Adrenal gland (tissue), 9 donors: ENCODE measurements at regions not wholly inside any gene's neighbourhood (a gene's known extent, or its start where the extent isn't known, plus 50 kb on each side); places are given as distances from the start of the nearest gene placed in this dataset.

Experiments used
- DNase-seq, 7 donors: peaks; one replicate each; pipeline ENCODE4 v3.0.0-alpha.2; 2019 to 2020
- H3K27ac ChIP-seq, 5 donors: fragments of 200-600 bp; sonication (generic) in 4 of 5; 1 replicate in 3 of 5; 2 replicates in 2 of 5; pipeline versions ENCODE4 v1.5.1 to v1.8.0; 2016 to 2020; ENCODE audit warnings: mild to moderate bottlenecking in 1 of 5
- H3K27me3 ChIP-seq: fragments of 200-600 bp; 2 replicates; pipeline ENCODE4 v1.8.0; 2021
- H3K36me3 ChIP-seq, 2 donors: fragments of 200-600 bp; replicated peaks in 1 of 2; 1 replicate in 1 of 2; 2 replicates in 1 of 2; pipeline versions ENCODE4 v1.5.1 to v1.8.0; 2018 to 2022
- H3K4me1 ChIP-seq, 2 donors: fragments of 200-600 bp; replicated peaks in 1 of 2; 1 replicate in 1 of 2; 2 replicates in 1 of 2; pipeline versions ENCODE4 v1.5.1 to v1.8.0; 2018 to 2021
- H3K4me3 ChIP-seq, 4 donors: fragments of 200-600 bp; sonication (generic) in 3 of 4; one replicate each; pipeline ENCODE4 v1.5.1; 2016 to 2018
- H3K9me3 ChIP-seq, 3 donors: fragments of 200-600 bp; sonication (generic) in 1 of 3; replicated peaks in 1 of 3; 1 replicate in 2 of 3; 2 replicates in 1 of 3; pipeline versions ENCODE4 v1.5.1 to v1.8.0; 2016 to 2021
- POLR2A ChIP-seq, 2 donors: fragments of 450-650 bp; IDR thresholded peaks; one replicate each; pipeline ENCODE4 v1.6.1; 2017; ENCODE audit warnings: antibody characterized with exemption in 2 of 2, mild to moderate bottlenecking in 2 of 2, moderate library complexity in 1 of 2
- WGBS, 4 donors: extraction: QIAGEN DNeasy Blood & Tissue Kit in 2 of 4; methylation state at CpG; one replicate each; pipeline versions ENCODE4 v1.1.5 to v1.1.7; 2013 to 2017; 5-methylcytosine and 5-hydroxymethylcytosine counted together
- intact Hi-C, 2 donors: fragments of 100-400 bp; cut with DNase I; formaldehyde crosslinking; loops; one replicate each; pipeline versions ENCODE4 v1.14.1 to v1.15.0; 2022 to 2023
- TF ChIP-seq, protein P1 (sequence below), 6 experiments: fragments of 450-650 bp in 4 of 6; fragments of 200-600 bp in 2 of 6; sonication (generic) in 1 of 6; IDR thresholded peaks; 1 replicate in 5 of 6; 2 replicates in 1 of 6; pipeline versions ENCODE4 v1.5.1 to v1.8.0; 2016 to 2021; ENCODE audit warnings: antibody characterized with exemption in 6 of 6, mild to moderate bottlenecking in 2 of 6, moderate library complexity in 1 of 6
- donor health status: healthy with polysubstance abuse.
- donor health status: Bipolar disorder and iron deficiency.
- donor health status: DM: yes; HTN: yes; CAD: no.
- donor health status: DM: no; HTN: no; CAD: no.
- donor health status: DM: no; HTN: no; CAD: no.

DNA sequence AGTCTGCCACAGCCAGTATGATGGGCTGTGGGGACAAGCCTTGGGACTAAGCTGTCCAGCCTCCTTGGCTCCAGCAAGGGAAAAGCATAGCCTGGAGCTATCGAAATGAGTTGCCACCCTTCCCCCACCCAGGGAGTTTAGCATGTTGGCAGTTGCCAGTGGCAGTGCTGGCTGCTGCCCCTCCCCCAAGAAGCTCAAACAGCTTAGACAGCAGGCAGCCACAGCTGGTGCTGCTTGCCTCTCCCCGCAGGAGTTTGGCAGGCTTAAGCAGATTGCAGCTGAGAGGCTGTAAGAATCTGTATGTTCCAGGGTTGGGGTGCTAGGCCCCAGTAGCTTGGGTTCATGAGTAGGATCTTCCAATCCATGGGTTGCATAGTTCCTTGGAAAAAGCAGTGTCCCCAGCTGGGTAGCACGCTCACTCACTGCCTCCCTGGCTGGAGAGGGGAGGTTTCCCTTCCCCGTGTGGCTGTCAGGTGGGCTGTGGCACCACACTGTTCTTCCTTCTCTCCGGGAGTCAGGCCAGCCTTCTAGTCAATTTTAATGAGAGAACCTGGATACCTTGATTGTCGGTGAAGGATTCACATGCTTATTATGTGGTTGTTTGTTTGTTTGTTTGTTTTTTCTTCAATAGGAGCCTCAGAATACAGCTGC, 506.1 kb downstream of the CDH11 start:
- Histone ChIP-seq H3K27me3 (no peaks in the 10 kb centered on the region), H3K36me3 (no peaks in the 10 kb centered on the region), H3K9me3 (no peaks in the 10 kb centered on the region), H3K27ac (no peak overlapping the region), H3K4me3 (no peak overlapping the region), H3K4me1 (no peaks in the 10 kb centered on the region)
- WGBS, 4 donors = 51 to 67% (median 55%) methylated on average over 4 to 6 of the region's 6 CpGs
- TF ChIP-seq POLR2A (IDR thresholded peaks at IDR 0.05) = no peak
- TF ChIP-seq, protein P1, sequence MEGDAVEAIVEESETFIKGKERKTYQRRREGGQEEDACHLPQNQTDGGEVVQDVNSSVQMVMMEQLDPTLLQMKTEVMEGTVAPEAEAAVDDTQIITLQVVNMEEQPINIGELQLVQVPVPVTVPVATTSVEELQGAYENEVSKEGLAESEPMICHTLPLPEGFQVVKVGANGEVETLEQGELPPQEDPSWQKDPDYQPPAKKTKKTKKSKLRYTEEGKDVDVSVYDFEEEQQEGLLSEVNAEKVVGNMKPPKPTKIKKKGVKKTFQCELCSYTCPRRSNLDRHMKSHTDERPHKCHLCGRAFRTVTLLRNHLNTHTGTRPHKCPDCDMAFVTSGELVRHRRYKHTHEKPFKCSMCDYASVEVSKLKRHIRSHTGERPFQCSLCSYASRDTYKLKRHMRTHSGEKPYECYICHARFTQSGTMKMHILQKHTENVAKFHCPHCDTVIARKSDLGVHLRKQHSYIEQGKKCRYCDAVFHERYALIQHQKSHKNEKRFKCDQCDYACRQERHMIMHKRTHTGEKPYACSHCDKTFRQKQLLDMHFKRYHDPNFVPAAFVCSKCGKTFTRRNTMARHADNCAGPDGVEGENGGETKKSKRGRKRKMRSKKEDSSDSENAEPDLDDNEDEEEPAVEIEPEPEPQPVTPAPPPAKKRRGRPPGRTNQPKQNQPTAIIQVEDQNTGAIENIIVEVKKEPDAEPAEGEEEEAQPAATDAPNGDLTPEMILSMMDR (IDR thresholded peaks at IDR 0.05) = no peak
- intact Hi-C loops = no loop called here
- no peak for DNase-seq

DNA sequence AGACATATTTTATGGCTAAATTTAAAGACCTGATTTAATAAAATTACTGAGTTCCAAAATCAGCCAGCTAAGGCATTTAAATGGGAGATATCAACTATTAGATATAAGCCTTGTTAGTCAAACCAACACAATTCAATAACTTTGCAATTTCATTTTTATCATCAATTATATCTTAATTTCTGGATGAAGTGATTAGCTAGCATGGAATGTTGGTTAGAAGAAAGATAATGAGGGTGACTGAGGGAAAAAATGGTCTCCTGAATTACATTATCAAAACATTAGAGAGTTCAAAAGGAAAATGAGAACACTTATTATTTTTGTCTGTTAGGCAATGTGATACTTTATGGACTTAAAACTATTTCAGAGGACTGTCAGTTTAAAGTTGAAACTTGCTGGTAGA, 525.7 kb downstream of the CDH11 start:
- Histone ChIP-seq H3K9me3 (no peaks in the 10 kb centered on the region), H3K4me1 (no peaks in the 10 kb centered on the region), H3K36me3 (no peaks in the 10 kb centered on the region), H3K27me3 (no peaks in the 10 kb centered on the region), H3K4me3 (no peak overlapping the region), H3K27ac (no peak overlapping the region)
- TF ChIP-seq POLR2A (IDR thresholded peaks at IDR 0.05) = no peak
- TF ChIP-seq, protein P1 (IDR thresholded peaks at IDR 0.05) = no peak
- DNase-seq = no peak
- intact Hi-C loops = no loop called here

DNA sequence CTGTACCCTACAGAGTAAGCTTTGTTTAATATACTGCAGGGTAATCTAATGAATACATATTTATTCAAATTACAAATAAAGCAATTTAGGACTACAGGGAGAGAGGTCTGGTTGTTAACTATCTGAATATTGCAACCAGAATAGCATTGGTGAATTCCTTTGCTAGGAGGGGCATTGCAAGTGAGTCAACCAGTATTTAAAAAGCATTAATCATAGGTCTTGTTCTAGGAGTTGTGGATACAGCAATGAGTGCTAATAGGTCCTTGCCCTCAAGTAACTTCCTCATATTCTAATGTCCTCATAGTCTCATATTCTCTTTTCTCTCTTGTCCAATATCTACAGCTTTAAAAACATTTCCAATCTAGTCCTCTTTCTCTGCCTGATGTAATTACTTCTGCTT, 531.4 kb downstream of the CDH11 start:
- intact Hi-C loops = no loop called here
- H3K27ac ChIP-seq = no peak overlapping the region
- no peak for TF ChIP-seq POLR2A (IDR thresholded peaks at IDR 0.05)
- TF ChIP-seq, protein P1 (IDR thresholded peaks at IDR 0.05) = no peak
- H3K9me3 ChIP-seq = no peaks in the 10 kb centered on the region
- no peaks in the 10 kb centered on the region for H3K36me3 ChIP-seq
- H3K4me3 ChIP-seq = no peak overlapping the region
- no peak for DNase-seq
- no peaks in the 10 kb centered on the region for H3K27me3 ChIP-seq
- no peaks in the 10 kb centered on the region for H3K4me1 ChIP-seq

DNA sequence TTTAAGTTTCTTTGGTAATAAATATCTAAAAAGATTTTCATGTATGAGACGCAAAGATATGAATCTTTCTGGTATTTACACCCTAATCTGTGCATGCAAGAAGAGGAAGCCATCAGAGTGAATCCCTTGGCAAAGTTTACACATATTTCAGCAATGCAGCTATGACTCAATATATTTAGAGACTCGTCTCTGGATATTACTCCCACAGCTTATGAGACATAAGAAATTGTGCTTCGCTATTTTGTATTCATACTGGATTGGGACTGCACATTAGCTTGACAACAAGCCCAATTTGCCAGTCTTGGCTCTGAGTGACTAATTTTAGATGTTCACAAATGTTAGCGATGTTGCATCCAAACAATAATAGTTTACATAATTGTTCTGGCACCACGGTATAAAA, 532.0 kb downstream of the CDH11 start:
- Histone ChIP-seq H3K27ac (no peak overlapping the region), H3K4me1 (no peaks in the 10 kb centered on the region), H3K27me3 (no peaks in the 10 kb centered on the region), H3K4me3 (no peak overlapping the region), H3K9me3 (no peaks in the 10 kb centered on the region), H3K36me3 (no peaks in the 10 kb centered on the region)
- TF ChIP-seq, protein P1 (IDR thresholded peaks at IDR 0.05) = no peak
- no peak for TF ChIP-seq POLR2A (IDR thresholded peaks at IDR 0.05)
- DNase-seq = no peak
- intact Hi-C loops = no loop called here
- WGBS, 4 donors = 81 to 90% (median 82%) methylated on average over 5 of the region's 5 CpGs
